ENCODE measurements at regions not wholly inside any gene's neighbourhood (a gene's known extent, or its start where the extent isn't known, plus 50 kb on each side); places are given as distances from the start of the nearest gene placed in this dataset.

DNA sequence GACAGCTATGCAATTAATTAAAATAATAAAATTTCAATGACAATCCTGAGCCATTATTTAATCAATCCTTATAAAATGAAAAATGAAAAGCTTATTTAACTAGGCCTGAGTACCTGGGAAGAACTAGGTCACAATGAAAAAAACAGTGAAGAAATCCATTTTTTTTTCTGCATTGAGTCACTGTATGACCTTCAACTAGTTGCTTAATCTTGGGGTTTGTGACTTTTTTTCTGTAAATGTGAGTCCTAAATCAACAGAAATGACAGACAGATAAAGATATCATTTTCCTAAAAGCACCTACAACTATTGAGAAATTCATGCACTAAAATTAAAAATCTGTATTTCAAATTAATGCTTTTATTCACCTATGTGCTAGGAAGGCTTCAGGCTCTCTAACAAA is 96.8 kb downstream of the TMEM26 start:
- DNase-seq (ENCODE audit: low read depth): no peak

DNA sequence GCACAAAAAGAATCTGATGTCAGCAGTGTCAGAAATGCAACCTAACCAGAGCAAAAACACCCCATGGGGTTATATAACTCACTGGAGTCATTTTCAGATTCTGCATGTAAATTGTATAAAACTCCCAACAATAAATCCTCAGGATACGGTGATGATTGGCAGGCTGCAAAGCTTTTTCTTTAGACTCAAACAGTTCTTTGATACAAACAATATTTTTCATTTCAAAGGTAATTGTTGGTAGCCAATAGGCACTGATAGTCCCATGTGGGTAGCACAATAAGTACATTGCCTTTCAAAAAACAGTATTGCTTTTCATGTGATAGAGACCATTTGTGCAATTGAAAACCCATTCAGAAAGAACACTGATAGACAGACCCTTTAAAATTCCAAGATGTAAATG is 98.0 kb downstream of the TMEM26 start:
- DNase-seq (ENCODE audit: low read depth): no peak

DNA sequence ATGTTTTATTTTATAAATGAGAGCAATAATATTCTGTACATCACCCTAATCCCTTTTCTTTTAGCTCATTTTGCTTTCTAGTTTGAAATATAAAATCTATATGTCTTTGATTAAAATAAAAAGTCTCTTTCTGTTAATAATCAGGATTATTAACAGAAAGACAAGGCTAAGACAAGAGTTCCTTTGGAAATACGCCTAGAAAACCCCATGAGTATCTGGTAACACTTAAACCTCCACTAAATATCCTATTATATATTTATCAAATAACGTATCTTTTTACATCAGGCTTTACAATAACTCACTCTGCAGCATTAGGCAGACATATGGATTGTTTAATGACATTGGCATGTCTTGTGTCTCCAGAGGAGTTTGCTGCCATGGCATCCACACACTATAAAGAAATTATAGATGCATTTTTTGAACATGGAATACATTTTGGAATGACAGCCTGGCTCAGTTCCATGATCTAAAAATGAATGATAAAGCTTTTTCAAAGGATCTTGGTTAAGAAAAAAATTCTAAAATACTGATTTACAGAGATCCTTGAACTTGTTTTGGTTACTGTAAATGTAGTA is 98.7 kb downstream of the TMEM26 start:
- DNase-seq (ENCODE audit: low read depth): no peak

DNA sequence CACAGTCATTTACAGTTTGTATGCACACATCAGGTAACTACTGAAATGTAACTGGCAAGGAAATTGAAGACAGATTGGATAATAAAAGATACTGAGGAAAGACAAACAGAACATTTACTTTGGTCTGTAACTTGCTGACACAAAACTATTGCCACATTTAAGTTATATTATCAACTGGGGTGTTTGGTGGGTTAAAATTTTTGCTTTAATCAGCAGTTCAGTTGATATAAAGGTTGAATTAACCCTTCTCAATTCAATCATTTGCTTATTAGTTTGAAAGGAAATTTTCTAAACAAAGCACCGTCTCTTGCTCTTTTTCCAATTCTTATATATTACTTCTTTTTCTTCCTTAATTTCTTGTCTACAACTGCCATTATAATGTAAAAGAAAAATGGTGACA is 102.4 kb downstream of the TMEM26 start:
- DNase-seq (ENCODE audit: low read depth): no peak

DNA sequence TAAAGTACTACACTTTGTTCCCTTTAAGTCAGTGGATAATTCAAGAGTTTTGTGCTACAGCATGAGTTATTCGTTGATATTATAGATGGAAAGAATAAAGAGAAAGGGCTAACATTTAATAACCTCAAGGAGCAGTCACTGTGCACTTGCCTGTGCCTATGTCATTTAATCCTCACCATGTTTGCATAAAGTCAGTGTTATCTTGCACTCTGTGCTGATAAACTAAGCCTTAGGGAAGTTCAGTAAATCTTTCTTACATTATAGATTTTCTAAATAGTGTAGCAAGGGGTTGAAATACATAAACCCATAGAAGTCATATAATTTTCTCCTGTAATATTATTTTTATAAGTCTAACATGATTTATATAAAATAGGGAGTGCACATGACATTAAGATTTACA is 103.1 kb downstream of the TMEM26 start:
- no peak for DNase-seq (ENCODE audit: low read depth)

DNA sequence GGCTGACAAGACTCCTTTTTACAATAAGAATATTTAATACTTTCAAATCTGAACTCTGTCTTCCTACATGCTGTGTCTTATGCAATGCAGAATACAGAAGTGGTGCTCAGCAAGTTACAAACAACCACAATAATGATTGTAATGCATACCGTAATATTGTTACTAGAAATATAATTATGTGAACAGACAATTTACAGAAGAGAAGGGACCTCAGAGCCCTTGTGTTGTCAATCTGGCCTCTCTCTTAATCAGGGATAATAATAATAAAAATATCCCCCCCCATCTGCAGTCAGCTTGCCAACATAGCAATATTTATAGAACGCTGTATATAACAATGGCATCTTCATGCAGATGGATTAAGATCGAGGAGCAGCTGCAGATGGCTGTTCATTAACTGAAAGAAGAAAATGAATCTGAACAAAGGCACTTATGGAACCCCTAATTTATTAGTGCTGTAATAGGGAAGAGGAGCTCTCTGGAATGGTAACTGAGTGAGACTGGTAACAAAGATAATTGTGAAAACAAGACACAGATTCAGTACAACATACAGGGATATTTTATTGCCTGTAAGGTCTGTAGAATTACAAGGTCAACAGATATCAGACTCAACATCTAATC is 106.3 kb downstream of the TMEM26 start:
- no peak for DNase-seq (ENCODE audit: low read depth)

DNA sequence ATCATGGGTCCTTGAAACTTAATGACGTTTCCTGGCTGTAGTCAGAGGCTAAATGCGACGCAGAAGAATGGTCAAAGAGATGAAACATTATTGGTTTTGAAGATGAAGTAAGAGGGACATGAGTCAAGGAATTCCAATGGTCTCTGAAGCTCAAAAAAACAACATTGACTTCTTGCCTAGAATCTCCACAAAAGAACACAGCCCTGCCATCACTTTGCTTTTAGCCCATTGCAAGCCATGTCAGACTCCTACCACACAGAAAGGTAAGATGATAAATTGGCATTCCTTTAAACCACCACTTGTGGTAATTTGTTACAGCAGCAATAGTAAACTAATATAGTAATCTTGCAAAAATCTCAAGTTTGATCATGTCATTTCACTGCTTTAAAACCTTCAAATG is 109.4 kb downstream of the TMEM26 start:
- DNase-seq (ENCODE audit: low read depth): no peak

DNA sequence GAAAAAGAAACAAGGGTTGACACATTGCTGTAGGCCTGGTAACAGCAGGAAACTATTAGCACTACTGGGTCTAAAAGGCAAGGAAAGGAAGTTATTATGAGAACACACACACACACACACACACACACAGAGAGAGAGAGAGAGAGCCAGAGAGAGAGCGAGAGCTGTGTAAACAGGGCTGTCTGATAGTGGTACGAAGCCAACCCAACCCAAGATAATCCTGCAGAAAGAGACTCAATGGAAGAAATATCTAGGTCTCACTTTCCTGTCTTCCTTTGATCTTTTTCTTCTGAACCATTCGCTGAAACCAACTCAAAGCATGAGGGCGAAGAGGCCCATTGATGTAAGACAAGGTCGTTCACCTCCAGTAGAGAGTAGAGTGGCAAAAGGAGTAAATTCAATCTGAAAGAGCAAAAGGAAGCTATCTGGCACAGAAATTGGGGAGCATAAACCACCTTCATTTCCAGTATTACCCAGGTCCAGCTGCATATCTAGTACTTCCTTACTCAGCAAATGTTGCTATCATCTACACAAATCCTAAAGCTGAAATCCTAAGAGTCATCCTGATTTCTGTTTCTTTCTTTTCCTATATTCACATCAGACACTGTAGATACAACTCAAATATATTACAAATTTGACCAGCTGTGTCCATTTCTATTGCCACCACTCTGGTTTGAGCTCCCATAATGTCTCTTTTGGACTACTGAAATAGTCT is 110.2 kb downstream of the TMEM26 start:
- DNase-seq (ENCODE audit: low read depth): no peak

DNA sequence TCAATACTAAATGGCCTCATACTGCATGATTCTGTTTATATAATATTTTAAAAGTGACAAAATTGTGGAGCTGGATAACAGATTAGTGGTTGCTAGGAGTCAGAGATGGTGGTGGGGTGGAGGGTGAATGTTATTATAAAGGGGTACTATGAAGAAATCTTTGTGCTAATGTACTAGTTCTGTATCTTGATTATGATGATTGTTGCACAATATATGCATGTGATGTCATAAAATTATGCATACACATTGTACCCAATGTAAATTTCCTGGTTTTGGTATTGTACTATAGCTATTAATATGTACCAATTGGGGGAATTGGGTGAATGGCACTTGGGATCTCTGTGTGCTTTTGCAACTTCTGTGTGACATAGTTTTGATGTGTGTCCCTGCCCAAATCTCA is 112.2 kb downstream of the TMEM26 start:
- DNase-seq (ENCODE audit: low read depth): no peak

DNA sequence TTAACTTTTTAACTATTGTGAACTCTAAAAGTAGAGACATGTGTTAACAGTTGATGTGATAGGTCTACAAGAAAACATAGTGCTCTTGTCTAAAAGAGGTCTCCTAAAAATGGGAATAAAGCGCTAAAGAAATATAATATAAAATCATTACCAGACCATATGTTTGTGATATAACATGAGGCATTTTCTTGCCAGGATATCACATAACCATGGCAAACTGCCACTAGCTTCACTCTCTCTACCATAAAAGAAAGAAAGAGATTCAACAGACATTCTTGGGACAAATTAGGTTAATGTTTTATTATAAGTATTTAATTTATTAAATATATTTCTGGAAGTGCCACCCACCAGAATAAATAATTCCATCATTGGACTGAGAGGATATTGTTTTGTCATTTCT is 115.0 kb downstream of the TMEM26 start:
- no peak for DNase-seq (ENCODE audit: low read depth)

DNA sequence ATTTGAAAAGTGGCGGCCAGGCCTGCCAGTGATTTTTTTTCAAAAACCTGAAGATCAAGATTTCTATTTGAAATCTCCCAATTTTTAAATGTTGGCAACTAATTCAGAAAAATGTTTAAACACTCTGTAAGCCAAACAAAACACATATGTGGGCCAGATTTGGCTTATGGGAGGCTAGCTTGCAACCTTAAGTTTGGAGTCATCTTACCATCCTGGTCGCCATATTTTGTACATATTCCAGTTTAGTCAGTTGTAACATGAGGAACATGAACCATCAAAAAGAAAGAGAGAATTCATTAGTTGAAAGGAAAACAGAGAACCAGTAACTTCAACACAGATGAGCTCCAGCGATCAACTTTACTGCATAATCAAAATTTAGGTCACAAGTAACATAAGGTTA is 115.4 kb downstream of the TMEM26 start:
- DNase-seq (ENCODE audit: low read depth): no peak

DNA sequence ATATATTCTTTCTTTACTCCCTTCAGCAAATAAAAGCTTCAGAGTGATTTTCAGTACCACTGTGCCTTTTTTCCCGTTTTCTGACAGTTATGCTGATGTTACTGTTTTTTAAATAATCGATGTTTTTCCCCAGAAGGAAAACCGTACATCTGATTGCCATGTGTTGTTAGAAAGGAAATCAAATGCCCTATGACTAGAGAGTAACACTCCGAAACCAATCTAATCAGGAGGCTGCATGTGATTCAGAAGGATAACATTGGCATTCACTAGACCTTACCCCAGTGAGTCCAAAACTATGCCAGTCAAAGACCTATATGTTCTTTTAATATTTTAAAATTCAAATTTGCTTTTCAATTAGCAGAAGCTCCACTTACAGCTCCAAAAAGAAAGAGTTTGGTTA is 116.3 kb downstream of the TMEM26 start:
- DNase-seq (ENCODE audit: low read depth): no peak

DNA sequence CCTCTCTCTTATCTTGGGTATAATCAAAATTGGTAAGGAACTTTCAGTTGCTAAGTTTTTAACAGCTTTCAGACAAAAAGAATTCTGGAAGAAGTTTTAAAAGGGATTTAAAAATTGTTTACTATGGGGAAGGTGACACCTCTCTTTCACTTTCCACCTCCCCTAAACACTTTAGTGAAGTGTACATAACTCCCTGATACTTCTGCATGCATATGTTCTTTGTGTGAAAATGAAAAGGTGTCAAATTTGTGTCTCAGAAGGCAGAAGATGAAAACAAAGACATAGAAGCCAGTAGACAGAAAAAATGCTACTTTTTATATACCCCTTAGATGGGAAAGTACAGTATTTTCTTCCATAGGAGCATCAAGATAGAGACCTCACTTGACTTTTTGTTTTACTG is 117.8 kb downstream of the TMEM26 start:
- DNase-seq (ENCODE audit: low read depth): no peak

DNA sequence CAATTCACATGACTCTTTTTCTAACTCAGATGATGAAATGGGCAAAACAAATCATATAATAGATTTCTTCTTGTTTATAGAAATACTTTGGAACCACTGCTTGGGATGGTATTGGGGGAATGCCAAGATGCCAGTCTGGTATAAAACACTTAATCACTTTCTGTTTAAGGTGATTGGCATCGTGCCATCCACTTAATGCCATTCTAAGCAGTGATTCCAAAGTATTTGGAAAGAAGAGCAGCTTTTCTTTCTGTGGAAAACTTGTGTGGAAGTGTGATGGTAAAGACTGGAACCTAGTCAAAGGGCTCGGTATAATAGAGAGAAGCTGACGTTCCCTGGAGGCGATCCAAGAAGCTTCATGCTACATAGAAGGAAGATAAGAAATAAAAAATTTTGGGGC is 120.6 kb downstream of the TMEM26 start:
- DNase-seq (ENCODE audit: low read depth): peak; percentile 41

DNA sequence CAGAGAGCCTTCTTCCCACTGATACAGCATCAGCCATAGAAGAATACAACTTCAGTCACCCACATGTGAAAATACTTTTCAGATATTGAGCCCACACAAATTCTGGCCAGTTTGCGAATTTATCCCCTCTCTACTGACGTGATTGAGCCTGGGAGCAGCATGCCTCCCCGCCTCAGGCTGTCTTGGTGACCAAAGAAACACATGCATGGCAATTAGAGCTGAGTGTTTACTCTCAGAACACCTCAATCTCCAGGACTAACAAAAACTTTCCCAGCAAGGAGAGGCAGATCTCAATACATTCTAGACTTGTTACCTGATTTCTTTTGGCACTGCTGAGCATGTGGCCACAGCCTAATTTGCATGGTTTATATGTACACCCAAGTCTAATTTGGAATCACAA is 122.5 kb downstream of the TMEM26 start:
- no peak for DNase-seq (ENCODE audit: low read depth)

DNA sequence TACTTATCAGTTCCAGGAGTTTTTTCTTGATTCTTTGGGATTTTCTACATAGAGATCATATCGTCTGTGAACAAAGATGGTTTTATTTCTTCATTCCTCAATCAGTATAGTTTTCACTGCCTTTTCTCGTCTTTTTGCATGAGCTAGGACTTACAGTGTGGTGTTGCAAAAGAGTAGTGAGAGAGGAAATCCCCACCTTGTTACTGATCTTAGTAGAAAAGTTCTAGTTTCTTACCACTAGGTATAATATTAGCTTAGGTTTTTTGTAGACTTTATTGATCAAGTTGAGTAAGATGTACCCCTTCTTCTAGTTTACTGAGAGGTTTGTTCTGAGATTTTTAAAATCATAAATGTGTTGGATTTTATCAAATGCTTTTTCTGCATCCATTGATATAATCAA is 123.3 kb downstream of the TMEM26 start:
- DNase-seq (ENCODE audit: low read depth): no peak

DNA sequence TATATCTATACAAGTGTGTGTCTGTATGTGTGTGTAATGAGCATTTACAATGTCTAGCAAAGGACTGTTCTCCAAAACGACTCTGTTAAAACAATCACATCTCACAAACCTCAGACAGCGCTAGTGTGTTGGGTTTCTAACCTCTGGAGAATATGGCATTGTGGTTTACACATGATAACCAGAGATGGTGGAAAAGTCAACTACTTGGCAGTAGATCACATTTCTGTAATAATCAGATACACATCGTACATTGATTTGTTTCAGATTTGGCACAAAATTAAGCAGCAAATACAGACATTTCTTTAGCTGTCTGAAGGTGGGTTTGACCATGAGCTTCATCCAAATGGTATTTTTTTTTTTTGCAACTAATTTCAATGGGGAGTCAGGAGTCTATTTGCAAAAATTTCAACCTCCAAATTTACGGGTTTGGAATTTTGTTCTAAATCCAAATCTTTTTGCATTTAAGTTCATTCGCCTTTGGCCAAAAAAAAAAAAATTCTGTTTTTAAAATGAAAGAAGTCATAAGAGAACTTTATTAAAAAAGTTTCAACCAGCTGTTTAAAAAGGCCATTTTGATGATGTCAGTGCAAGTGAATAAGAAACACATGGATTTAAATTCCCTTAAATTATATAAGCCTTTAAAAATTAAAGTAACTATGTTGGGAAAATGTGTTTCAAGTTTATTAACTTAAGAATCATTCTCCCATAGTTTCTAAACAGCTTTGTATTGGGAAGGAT is 127.8 kb downstream of the TMEM26 start:
- DNase-seq (ENCODE audit: low read depth): no peak

DNA sequence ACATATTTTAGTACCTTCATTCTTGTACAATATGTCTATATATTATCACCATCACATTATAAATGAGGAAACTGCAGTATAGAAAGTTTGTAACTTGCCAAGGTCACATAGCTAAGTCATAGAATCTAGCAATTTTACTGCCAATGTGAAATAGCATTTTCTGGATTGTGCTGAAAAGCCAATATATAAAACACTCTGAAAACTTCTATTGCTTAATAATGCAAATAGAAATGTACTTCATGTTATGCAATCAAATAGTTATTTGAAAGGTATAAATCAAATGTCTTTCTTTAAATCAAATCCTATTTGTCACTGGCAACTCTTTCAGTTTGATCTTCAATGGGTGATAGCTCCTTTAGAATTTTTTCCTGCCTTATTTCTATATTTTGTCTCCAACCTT is 129.5 kb downstream of the TMEM26 start:
- no peak for DNase-seq (ENCODE audit: low read depth)

DNA sequence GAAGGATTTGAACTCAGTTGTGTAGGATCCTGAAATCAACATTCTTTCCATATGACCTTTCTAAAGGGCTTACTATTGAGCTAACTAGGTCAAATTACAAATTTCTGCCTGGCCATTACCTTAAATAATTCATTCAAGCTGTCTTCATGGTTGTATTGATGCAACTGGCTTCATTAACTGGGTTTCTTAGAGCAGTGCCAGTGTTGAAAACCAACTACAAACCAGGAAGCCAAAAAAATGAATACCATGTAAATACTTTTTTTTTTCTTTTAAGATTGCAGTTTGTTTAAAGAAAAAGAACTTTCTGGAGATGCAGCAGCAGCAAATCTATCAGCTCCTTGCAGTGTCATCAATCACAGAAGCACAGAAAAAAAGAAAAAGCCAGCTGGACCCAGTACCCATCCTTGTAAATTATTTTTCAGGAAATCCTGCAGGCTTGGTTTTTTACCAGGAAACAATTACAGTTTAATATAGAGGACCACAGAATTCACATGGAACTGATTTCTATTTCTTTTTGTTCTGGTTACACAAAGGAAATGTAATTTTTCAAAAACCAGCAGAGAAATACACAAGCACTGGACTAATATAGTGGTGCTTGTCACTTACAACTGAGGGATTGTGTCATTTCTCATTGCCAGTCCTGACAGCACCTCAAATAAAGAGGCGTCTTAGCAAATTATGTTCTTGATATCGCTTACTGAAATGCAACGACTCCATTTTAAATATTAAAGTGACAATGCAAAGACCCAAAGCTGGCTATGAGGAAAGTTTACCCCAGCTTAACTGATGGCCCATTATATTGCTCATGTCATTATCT is 131.9 kb downstream of the TMEM26 start:
- DNase-seq (ENCODE audit: low read depth): no peak

DNA sequence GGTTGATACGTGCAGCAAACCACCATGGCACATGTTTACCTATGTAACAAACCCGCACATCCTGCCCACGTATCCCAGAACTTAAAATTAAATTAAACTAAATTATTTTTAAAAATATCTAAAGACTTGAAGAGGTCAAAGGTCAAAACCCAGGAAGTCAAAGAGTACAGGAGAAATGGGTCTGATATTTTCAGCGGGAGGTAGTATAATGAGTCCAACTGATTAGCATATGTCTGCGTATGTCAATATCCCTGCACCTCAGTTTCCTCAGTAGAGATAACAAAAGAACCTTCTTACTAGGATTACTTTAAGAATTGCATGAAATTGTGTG is 133.0 kb downstream of the TMEM26 start:
- DNase-seq (ENCODE audit: low read depth): no peak

DNA sequence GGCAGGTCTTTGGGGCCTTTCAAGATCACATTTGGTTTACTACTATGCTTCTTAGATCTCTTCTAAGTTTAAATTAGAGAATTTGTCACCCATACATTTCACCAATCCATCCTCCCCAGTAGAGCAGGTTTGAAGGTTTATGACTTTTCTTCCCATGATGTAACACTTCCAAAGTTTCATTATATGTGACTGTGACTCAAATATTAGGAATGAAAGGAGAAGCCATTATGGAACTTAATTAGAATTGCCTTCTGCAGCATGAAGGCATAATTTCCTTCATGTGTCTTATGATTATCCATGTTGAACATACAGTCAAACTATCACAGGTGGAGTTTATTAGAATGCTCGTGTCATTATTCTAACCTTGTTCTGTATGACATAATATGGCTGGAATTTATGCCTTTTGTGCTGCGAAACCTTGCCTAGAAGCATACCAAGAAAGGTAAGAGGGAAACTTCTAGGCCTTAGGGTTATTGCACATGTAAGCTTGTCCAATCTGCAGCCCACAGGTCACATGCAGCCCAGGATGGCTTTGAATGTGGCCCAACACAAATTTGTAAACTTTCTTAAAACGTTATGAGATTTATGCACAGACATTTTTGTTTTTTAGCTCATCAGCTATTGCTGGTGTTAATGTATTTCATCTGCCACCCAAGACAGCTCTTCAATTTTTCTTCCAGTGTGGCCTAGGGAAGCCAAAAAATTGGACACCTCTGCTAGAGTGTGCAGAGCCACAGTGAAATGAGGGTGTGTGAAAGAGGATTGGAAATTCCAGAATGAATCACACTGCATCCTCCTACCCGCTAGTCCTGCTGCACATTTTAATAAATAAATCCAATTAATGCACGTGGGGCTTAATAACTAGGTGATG is 133.6 kb downstream of the TMEM26 start:
- DNase-seq (ENCODE audit: low read depth): peak; percentile 28
